ENCODE measurements at regions not wholly inside any gene's neighbourhood (a gene's known extent, or its start where the extent isn't known, plus 50 kb on each side); places are given as distances from the start of the nearest gene placed in this dataset.

DNA sequence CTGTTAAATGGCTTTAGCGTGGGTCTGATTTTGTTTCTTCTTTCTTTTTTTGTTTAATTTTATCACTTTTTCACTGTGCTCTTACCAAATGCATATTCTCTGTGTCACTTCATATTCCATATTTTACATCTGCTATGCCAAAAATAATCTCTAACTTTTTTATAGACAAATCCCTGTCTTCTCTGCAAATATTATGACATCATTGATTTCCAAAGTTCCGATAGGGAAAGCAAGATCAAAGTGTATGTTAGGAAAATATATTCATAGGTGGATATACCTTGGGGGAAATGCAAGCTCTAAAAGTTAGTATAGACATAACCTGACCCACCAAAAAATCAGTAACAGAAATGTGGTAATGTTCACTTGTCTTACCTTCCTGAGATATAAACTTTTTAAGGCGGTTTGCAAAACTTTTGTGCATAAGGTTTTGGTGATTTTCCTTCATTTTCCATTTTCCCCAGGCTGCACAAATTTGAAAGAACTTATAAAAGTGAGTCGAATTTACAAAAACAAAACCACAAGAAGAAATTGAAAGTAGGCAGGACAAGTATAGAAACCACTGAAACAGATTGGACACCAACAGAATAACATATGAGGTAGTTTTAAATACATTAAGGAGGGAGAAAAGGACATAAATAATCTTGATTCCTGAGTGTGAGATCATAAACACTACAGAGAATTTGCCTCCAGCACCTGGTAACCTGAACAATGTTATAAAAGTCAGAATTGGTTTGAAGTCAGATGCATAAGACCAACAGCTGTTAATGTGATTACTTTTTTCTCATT is 63.1 kb upstream of the TFEC start:
- TF ChIP-seq, protein P1, sequence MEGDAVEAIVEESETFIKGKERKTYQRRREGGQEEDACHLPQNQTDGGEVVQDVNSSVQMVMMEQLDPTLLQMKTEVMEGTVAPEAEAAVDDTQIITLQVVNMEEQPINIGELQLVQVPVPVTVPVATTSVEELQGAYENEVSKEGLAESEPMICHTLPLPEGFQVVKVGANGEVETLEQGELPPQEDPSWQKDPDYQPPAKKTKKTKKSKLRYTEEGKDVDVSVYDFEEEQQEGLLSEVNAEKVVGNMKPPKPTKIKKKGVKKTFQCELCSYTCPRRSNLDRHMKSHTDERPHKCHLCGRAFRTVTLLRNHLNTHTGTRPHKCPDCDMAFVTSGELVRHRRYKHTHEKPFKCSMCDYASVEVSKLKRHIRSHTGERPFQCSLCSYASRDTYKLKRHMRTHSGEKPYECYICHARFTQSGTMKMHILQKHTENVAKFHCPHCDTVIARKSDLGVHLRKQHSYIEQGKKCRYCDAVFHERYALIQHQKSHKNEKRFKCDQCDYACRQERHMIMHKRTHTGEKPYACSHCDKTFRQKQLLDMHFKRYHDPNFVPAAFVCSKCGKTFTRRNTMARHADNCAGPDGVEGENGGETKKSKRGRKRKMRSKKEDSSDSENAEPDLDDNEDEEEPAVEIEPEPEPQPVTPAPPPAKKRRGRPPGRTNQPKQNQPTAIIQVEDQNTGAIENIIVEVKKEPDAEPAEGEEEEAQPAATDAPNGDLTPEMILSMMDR (conservative IDR thresholded peaks at IDR 0.05 in 1 of 2, IDR thresholded peaks at IDR 0.05 in 1 of 2; ENCODE audit: low read depth in 1 of 2, low read length in 2 of 2) = no peak
- no peak for TF ChIP-seq EZH2 (IDR thresholded peaks at IDR 0.05; ENCODE audit: low read length, missing control alignments)
